A549 (cell line): ENCODE measurements at regions not wholly inside any gene's neighbourhood (a gene's known extent, or its start where the extent isn't known, plus 50 kb on each side); places are given as distances from the start of the nearest gene placed in this dataset.

Source experiments
- BHLHE40 ChIP-seq: IDR thresholded peaks from 2 replicates; pipeline ENCODE4 v1.6.1; 2012; ENCODE audit warnings: low read depth, low read length, inconsistent platforms
- CTCF ChIP-seq: fragments of >200 bp; sonication (Bioruptor Twin); formaldehyde crosslinking; IDR thresholded peaks from 3 replicates; pipeline ENCODE4 v1.5.1; 2016
- ESRRA ChIP-seq: fragments of 150-350 bp; IDR thresholded peaks from 2 replicates; pipeline ENCODE4 v1.6.1; 2014; ENCODE audit warnings: mild to moderate bottlenecking, low read length, borderline replicate concordance
- REST ChIP-seq: fragments of 200-600 bp; sonication (generic); IDR thresholded peaks from 2 replicates; pipeline ENCODE4 v1.6.1; 2016; ENCODE audit warnings: antibody characterized with exemption, mild to moderate bottlenecking, moderate library complexity
- TF ChIP-seq, protein P1 (sequence below): fragments of 450-650 bp; IDR thresholded peaks from 2 replicates; pipeline ENCODE4 v1.6.1; 2014; ENCODE audit warnings: antibody characterized with exemption

DNA sequence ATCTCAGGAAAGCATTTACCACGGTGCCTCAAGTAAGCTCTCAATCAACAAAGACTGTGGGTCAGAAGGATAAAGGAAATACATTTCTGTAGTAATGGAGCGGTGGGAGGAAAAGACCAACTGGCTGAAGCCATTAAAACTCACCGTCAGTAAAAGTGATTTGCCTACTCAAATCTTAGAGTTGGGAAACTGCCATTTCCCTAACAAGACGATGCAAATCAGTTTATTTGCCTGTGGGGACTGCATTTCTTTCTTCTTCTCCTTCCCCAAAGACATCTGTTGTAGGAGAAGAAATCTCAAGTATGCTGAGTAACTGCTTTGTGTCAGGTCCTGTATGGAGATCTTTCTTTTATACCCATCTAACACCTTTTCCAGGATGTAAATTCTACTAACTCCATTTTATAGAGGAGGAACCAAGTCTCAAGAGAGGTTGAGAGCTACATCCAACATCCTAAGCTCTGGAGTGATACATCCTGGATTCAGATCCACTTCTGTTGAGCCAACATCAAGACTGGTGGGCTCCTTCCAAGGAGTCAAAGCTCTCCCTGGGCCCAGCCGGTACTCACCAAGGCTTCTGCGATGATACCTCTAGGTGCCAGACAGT lies 219.3 kb upstream of the FGGY start:
- TF ChIP-seq BHLHE40 (no peak), CTCF (no peak), ESRRA (no peak), REST (no peak)
- TF ChIP-seq, protein P1, sequence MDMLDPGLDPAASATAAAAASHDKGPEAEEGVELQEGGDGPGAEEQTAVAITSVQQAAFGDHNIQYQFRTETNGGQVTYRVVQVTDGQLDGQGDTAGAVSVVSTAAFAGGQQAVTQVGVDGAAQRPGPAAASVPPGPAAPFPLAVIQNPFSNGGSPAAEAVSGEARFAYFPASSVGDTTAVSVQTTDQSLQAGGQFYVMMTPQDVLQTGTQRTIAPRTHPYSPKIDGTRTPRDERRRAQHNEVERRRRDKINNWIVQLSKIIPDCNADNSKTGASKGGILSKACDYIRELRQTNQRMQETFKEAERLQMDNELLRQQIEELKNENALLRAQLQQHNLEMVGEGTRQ, result no peak
